ENCODE measurements at regions not wholly inside any gene's neighbourhood (a gene's known extent, or its start where the extent isn't known, plus 50 kb on each side); places are given as distances from the start of the nearest gene placed in this dataset.

GRCh38 chr2:145078923-145079322, 559.0 kb upstream of the ZEB2 start:
- H3K4me3 ChIP-seq (ENCODE audit: control insufficient read depth, low read depth, low read length): no peak overlapping the region
- TF ChIP-seq CTCF (IDR thresholded peaks at IDR 0.05; ENCODE audit: control insufficient read depth, insufficient read depth, low read depth, low read length, missing control alignments): no peak
- DNase-seq (ENCODE audit: low read depth): no peak

- no peak overlapping the region for H3K4me3 ChIP-seq (ENCODE audit: control insufficient read depth, low read depth, low read length)
- no peak for TF ChIP-seq CTCF (IDR thresholded peaks at IDR 0.05; ENCODE audit: control insufficient read depth, insufficient read depth, low read depth, low read length, missing control alignments)
- no peak for DNase-seq (ENCODE audit: low read depth)
These were observed 556.2 kb upstream of the ZEB2 start for GRCh38 chr2:145076085-145076484.

GRCh38 chr2:145075454-145076062, 555.6 kb upstream of the ZEB2 start:
- DNase-seq (ENCODE audit: low read depth): no peak
- TF ChIP-seq CTCF (IDR thresholded peaks at IDR 0.05; ENCODE audit: control insufficient read depth, insufficient read depth, low read depth, low read length, missing control alignments): no peak

GRCh38 chr2:145070703-145071102, 550.8 kb upstream of the ZEB2 start:
- no peak for TF ChIP-seq CTCF (IDR thresholded peaks at IDR 0.05; ENCODE audit: control insufficient read depth, insufficient read depth, low read depth, low read length, missing control alignments)
- no peak overlapping the region for H3K4me3 ChIP-seq (ENCODE audit: control insufficient read depth, low read depth, low read length)
- DNase-seq (ENCODE audit: low read depth): no peak

More at GRCh38 chr2:145075454-145076062, 555.6 kb upstream of the ZEB2 start:
- no peak overlapping the region for H3K4me3 ChIP-seq (ENCODE audit: control insufficient read depth, low read depth, low read length)

- DNase-seq (ENCODE audit: low read depth): no peak
- TF ChIP-seq CTCF (IDR thresholded peaks at IDR 0.05; ENCODE audit: control insufficient read depth, insufficient read depth, low read depth, low read length, missing control alignments): no peak
These were observed 548.6 kb upstream of the ZEB2 start for GRCh38 chr2:145068509-145068908.

GRCh38 chr2:145067549-145068030, 547.7 kb upstream of the ZEB2 start:
- DNase-seq (ENCODE audit: low read depth): no peak
- no peak for TF ChIP-seq CTCF (IDR thresholded peaks at IDR 0.05; ENCODE audit: control insufficient read depth, insufficient read depth, low read depth, low read length, missing control alignments)
- no peak overlapping the region for H3K4me3 ChIP-seq (ENCODE audit: control insufficient read depth, low read depth, low read length)

More at GRCh38 chr2:145068509-145068908, 548.6 kb upstream of the ZEB2 start:
- H3K4me3 ChIP-seq (ENCODE audit: control insufficient read depth, low read depth, low read length): no peak overlapping the region
